HG02763 (cell line): ENCODE measurements at regions not wholly inside any gene's neighbourhood (a gene's known extent, or its start where the extent isn't known, plus 50 kb on each side); places are given as distances from the start of the nearest gene placed in this dataset.
"Not testable (repeated sequence)": the region's sequence is repeated elsewhere in the genome, so short reads cannot be mapped to it uniquely, and the experiment has no call there.

Experiments
- ATAC-seq: cut with Tn5 transposase; IDR thresholded peaks from one replicate; pipeline ENCODE4 v1.9.1; 2021; ENCODE audit warnings: mild to moderate bottlenecking, moderate library complexity; ENCODE audit not compliant: unreplicated experiment

- not testable (repeated sequence) for ATAC-seq
Observed at GRCh38 chr14:106133126-106133525, 606.7 kb downstream of the TMEM121 start.

GRCh38 chr14:106134886-106135285 is 608.5 kb downstream of the TMEM121 start:
- no peak for ATAC-seq

GRCh38 chr14:106141242-106142220 is 615.1 kb downstream of the TMEM121 start:
- ATAC-seq, result no peak

- not testable (repeated sequence) for ATAC-seq
Observed at GRCh38 chr14:106145731-106146130, 619.3 kb downstream of the TMEM121 start.

DNA sequence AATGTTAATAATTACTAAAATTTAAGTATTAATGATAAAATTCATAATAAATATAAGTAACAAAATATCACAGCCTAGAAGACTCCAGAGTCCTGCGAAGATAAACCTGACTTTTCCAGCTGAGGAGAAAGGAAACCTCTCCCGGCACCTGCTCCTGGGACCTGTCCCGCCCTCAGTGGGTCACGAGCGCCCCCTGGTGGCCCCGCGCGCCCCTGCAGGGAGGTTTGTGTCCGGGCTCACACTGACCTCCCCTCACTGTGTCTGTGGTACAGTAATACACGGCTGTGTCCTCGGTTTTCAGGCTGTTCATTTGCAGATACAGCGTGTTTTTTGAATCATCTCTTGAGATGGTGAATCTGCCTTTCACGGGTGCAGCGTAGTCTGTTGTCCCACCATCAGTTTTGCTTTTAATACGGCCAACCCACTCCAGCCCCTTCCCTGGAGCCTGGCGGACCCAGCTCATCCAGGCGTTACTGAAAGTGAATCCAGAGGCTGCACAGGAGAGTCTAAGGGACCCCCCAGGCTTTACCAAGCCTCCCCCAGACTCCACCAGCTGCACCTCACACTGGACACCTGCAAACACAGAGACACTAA is 627.1 kb downstream of the TMEM121 start:
- ATAC-seq, result not testable (repeated sequence)

- ATAC-seq, result no peak
Observed at GRCh38 chr14:106163316-106163715, 636.9 kb downstream of the TMEM121 start.

- ATAC-seq, result not testable (repeated sequence)
Observed at GRCh38 chr14:106163812-106164211, 637.4 kb downstream of the TMEM121 start.

GRCh38 chr14:106166232-106166631 is 639.8 kb downstream of the TMEM121 start:
- ATAC-seq, result no peak

DNA sequence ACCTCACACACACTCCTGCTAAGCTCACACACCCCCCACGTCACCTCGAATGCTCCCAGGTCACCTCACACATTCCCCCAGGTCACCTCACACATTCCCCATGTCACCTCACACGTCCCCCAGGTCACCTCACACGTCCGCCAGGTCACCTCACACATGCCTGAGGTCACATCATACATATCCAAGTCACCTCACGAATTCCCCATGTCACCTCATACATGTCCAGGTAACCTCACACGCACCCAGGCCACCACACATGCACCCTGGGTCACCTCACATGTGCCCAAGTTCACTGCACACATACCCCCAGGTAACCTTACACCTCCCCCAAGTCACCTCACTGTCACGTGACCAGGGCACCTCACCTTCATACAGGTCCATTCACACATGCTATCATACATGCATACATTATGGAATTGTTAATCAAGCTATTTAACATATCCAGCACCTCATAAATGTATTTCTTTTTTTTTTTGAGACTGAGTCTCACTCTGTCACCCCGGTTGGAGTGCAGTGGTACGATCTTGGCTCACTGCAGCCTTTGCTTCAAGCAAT is 640.3 kb downstream of the TMEM121 start:
- ATAC-seq, result no peak

GRCh38 chr14:106170163-106170658 is 643.8 kb downstream of the TMEM121 start:
- not testable (repeated sequence) for ATAC-seq

DNA sequence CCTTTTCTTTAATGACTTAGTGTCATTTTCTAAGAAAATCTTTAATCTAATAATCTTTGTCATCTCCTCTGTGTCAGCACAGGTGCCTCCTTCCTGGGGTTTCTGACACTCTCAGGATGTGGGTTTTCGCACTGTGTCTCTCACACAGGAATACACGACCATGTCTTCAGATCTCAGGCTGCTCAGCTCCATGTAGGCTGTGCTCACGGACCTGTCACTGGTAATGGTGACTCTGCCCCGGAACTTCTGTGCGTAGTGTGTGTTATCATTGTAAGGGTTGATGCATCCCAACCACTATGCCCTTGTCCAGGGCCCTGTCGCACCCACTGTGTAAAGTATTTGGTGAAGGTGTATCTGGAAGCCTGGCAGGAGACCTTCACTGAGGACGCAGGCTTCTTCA is 647.8 kb downstream of the TMEM121 start:
- no peak for ATAC-seq

GRCh38 chr14:106177266-106178246 is 651.2 kb downstream of the TMEM121 start:
- ATAC-seq, result not testable (repeated sequence)

DNA sequence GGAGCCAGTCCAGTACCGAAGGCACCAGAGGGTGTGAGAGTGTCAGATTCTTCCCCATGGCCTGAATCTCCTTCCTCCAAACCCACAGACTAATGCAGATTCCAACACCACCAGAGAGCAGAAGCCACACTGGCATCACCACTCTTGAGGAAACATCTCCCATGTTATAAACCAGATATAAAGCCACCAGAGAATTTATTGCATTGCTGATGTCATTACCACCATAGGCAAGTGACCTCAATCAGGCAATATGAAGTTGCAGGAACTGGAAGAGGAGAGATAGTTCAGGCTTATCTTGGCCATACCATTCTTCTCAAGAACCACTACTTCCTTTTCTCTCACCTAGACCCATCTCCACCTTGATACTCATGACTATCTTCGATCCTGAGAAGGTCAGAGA is 653.4 kb downstream of the TMEM121 start:
- ATAC-seq, result no peak

DNA sequence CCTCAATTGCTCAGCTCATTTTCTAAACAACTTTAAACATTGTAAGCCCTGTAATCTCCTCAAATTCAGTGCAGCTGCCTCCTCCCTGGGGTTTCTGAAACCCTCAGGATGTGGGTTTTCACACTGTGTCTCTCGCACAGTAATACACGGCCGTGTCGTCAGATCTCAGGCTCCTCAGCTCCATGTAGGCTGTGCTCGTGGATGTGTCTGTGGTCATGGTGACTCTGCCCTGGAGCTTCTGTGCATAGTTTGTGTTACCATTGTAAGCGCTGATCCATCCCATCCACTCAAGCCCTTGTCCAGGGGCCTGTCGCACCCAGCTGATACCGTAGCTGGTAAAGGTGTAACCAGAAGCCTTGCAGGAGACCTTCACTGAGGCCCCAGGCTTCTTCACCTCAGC is 658.4 kb downstream of the TMEM121 start:
- ATAC-seq, result not testable (repeated sequence)

GRCh38 chr14:106185174-106185836 is 658.9 kb downstream of the TMEM121 start:
- not testable (repeated sequence) for ATAC-seq

GRCh38 chr14:106185837-106186233 is 659.5 kb downstream of the TMEM121 start:
- ATAC-seq, result no peak

DNA sequence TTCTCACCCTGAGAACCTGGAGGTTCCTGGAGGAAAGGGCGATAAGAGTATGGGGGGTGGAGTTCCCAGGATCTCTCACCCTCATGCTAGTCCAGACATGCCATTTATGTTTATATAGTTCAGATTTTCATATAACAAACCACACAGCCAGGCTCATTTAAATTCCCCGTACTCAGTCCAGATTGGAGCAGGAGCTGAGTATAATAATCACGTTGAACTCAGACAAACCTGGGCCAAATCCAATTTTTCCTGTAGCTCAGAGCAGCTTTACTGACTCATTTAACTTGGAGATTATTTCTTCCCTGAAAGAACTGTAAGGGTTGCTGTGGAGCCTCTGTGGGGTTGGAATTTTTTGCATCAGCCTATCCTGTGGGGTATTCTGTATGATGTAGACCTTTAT is 660.8 kb downstream of the TMEM121 start:
- no peak for ATAC-seq

- ATAC-seq, result not testable (repeated sequence)
Observed at GRCh38 chr14:106192701-106193100, 666.3 kb downstream of the TMEM121 start.

DNA sequence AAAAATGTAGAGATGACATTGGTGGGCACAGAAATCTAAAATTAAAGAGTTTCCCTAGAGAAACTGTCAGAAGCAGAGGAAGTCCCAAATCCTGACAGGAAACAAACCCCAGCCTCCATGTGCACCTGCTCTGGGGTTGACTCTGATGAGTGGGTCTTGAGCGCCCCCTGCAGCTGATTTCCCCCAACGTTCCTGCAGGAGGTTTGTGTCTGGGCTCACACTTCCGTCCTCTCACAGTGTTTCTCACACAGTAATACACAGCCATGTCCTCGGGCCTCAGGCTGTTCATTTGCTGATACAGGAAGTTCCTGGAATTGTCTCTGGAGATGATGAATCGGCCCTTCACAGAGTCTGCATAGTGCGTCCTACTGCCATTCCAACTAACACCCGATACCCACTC is 670.1 kb downstream of the TMEM121 start:
- ATAC-seq, result not testable (repeated sequence)

DNA sequence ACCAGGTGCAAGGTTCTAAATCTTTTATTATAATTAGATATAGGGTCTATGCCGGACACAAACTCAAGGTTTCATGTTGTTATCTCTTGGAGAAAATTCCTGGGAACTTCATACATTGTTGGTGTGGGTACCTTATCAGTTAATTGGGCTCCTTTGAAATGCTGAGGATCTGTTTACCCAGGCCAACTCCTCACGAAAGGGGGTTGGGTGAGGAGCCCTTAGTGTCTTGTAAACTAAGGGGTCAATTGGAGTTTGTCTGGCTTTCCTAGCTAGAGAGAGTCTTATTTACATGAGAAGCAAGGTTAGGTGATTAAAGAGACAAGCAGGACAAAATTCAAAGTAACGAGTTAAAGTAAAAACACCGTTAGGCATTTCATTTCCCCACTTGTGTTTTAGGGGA is 670.9 kb downstream of the TMEM121 start:
- ATAC-seq, result not testable (repeated sequence)
